DND-41 (cell line): ENCODE measurements at regions not wholly inside any gene's neighbourhood (a gene's known extent, or its start where the extent isn't known, plus 50 kb on each side); places are given as distances from the start of the nearest gene placed in this dataset.

Experiments
- CTCF ChIP-seq: IDR thresholded peaks from 2 replicates; pipeline ENCODE4 v1.5.1; 2012; ENCODE audit warnings: borderline replicate concordance, low read length, moderate library complexity, mild to moderate bottlenecking; ENCODE audit not compliant: poor library complexity, severe bottlenecking; ENCODE audit errors: extremely low read depth
- EZH2 ChIP-seq: IDR thresholded peaks from 3 replicates; pipeline ENCODE4 v1.6.1; 2012; ENCODE audit warnings: borderline replicate concordance, low read depth, mild to moderate bottlenecking, moderate library complexity, low read length, inconsistent platforms; ENCODE audit not compliant: severe bottlenecking

DNA sequence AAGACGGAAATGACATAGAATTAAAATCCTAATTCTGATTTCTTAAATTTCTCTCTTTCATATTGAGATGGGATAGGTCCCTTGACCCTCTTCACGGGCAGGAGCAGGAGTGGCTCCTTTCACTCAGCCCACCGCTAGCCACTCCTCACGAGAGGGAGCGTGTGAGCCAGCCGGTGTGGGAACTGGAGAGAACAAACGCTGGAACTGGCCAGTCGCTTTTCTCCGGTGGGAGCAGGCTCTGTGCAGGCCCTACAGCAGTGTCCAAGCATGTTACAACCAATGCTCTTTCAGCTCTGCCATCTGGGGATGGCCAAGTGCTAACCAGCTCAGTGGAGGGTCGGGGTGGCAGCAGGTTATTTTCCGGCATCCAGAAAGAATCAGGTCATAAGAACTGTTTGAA, 815.5 kb upstream of the ADGRL4 start:
- no peak for TF ChIP-seq CTCF
- no peak for TF ChIP-seq EZH2
